Esophagus muscularis mucosa (tissue), 4 donors: ENCODE measurements at regions not wholly inside any gene's neighbourhood (a gene's known extent, or its start where the extent isn't known, plus 50 kb on each side); places are given as distances from the start of the nearest gene placed in this dataset.

ENCODE experiments used
- DNase-seq: peaks from one replicate; pipeline ENCODE4 v3.0.0-alpha.2; 2017; ENCODE audit errors: extremely low spot score
- H3K27ac ChIP-seq, 4 donors: fragments of 200-600 bp; sonication (generic); replicated peaks in 1 of 4; 1 replicate in 3 of 4; 2 replicates in 1 of 4; pipeline ENCODE4 v1.5.1; 2016 to 2019; ENCODE audit warnings: mild to moderate bottlenecking in 1 of 4
- H3K27me3 ChIP-seq, 4 donors: fragments of 200-600 bp; sonication (generic); one replicate each; pipeline versions ENCODE4 v1.5.1 to v1.6.0; 2016 to 2019
- H3K36me3 ChIP-seq, 4 donors: fragments of 200-600 bp; sonication (generic); one replicate each; pipeline ENCODE4 v1.5.1; 2016 to 2019
- H3K4me1 ChIP-seq, 4 donors: fragments of 200-600 bp; sonication (generic); one replicate each; pipeline ENCODE4 v1.5.1; 2016 to 2019
- H3K4me3 ChIP-seq, 4 donors: fragments of 200-600 bp; sonication (generic); 1 replicate in 2 of 4; 2 replicates in 2 of 4; pipeline ENCODE4 v1.5.1; 2016 to 2019; ENCODE audit warnings: mild to moderate bottlenecking in 4 of 4, moderate library complexity in 1 of 4
- H3K9me3 ChIP-seq, 4 donors: fragments of 200-600 bp; sonication (generic); 1 replicate in 3 of 4; 2 replicates in 1 of 4; pipeline ENCODE4 v1.5.1; 2016 to 2019
- CTCF ChIP-seq, 3 experiments: fragments of 200-600 bp in 2 of 3; fragments of 450-650 bp in 1 of 3; sonication (generic) in 2 of 3; IDR thresholded peaks; one replicate each; pipeline ENCODE4 v1.5.1; 2017 to 2019; ENCODE audit warnings: antibody characterized with exemption in 3 of 3, mild to moderate bottlenecking in 2 of 3, moderate library complexity in 1 of 3
- EP300 ChIP-seq: sonication (generic); formaldehyde crosslinking; IDR thresholded peaks from one replicate; pipeline ENCODE4 v1.6.1; 2017; ENCODE audit warnings: antibody characterized with exemption
- POLR2A ChIP-seq: fragments of 450-650 bp; IDR thresholded peaks from one replicate; pipeline ENCODE4 v1.6.1; 2017; ENCODE audit warnings: antibody characterized with exemption, moderate library complexity, mild to moderate bottlenecking, low read depth
- POLR2AphosphoS5 ChIP-seq, 2 donors: sonication (generic); formaldehyde crosslinking; IDR thresholded peaks; one replicate each; pipeline ENCODE4 v1.6.1; 2017; ENCODE audit warnings: antibody characterized with exemption in 2 of 2
- WGBS: methylation state at CpG from one replicate; pipeline ENCODE4 v1.1.5; 2018; 5-methylcytosine and 5-hydroxymethylcytosine counted together
- intact Hi-C: fragments of 100-400 bp; cut with DNase I; formaldehyde crosslinking; loops from one replicate; pipeline ENCODE4 v1.15.1; 2023

- 84% methylated on average over 3 of the region's 3 CpGs for WGBS
These were observed 131.5 kb downstream of the C12orf50 start for GRCh38 chr12:87897662-87898061.

GRCh38 chr12:87883806-87884205, 145.4 kb downstream of the C12orf50 start:
- H3K27me3 ChIP-seq, result no peaks in the 10 kb centered on the region
- H3K27ac ChIP-seq, result no peak overlapping the region
- 20% methylated on average over 3 of the region's 3 CpGs for WGBS
- H3K9me3 ChIP-seq, result no peaks in the 10 kb centered on the region
- no peak for DNase-seq
- no peaks in the 10 kb centered on the region for H3K4me1 ChIP-seq
- intact Hi-C loops, result no loop called here
- TF ChIP-seq POLR2A, result no peak
- TF ChIP-seq CTCF (IDR thresholded peaks at IDR 0.05), result no peak
- TF ChIP-seq POLR2AphosphoS5 (IDR thresholded peaks at IDR 0.05), result no peak
- no peak for TF ChIP-seq EP300
- H3K36me3 ChIP-seq, result no peaks in the 10 kb centered on the region
- H3K4me3 ChIP-seq, result no peak overlapping the region

More at GRCh38 chr12:87897662-87898061, 131.5 kb downstream of the C12orf50 start:
- TF ChIP-seq CTCF (IDR thresholded peaks at IDR 0.05), result no peak
- no peaks in the 10 kb centered on the region for H3K27me3 ChIP-seq
- intact Hi-C loops, result no loop called here
- no peaks in the 10 kb centered on the region for H3K36me3 ChIP-seq
- no peak overlapping the region for H3K4me3 ChIP-seq
- no peaks in the 10 kb centered on the region for H3K9me3 ChIP-seq
- no peak for DNase-seq
- H3K4me1 ChIP-seq, result no peaks in the 10 kb centered on the region
- no peak overlapping the region for H3K27ac ChIP-seq

DNA sequence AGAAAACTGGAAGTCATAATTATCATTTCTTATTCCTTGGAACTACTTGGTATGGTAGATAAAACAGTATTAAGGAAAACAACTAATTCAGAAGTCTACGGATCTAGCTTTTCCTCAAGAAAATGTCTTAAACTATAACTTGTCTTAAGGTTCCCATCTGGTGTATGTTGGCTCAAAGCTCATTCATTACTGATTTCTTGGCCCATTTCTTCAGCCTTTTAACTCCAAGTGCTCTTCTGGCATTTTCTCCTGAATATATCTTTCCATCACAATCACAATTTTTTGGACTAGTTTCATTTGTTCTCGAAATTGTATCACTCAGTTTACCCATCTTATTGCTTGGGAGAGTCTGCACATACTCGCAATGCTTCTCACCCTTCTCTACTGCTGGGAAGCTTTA, 150.1 kb downstream of the C12orf50 start:
- Histone ChIP-seq H3K36me3 (no peaks in the 10 kb centered on the region), H3K4me1 (no peaks in the 10 kb centered on the region), H3K27ac (no peak overlapping the region), H3K27me3 (no peaks in the 10 kb centered on the region), H3K9me3 (no peaks in the 10 kb centered on the region), H3K4me3 (no peak overlapping the region)
- WGBS, result 53% methylated on average over 3 of the region's 3 CpGs
- TF ChIP-seq EP300 (no peak), CTCF (IDR thresholded peaks at IDR 0.05) (no peak), POLR2AphosphoS5 (IDR thresholded peaks at IDR 0.05) (no peak), POLR2A (no peak)
- DNase-seq, result no peak
- intact Hi-C loops, result no loop called here

DNA sequence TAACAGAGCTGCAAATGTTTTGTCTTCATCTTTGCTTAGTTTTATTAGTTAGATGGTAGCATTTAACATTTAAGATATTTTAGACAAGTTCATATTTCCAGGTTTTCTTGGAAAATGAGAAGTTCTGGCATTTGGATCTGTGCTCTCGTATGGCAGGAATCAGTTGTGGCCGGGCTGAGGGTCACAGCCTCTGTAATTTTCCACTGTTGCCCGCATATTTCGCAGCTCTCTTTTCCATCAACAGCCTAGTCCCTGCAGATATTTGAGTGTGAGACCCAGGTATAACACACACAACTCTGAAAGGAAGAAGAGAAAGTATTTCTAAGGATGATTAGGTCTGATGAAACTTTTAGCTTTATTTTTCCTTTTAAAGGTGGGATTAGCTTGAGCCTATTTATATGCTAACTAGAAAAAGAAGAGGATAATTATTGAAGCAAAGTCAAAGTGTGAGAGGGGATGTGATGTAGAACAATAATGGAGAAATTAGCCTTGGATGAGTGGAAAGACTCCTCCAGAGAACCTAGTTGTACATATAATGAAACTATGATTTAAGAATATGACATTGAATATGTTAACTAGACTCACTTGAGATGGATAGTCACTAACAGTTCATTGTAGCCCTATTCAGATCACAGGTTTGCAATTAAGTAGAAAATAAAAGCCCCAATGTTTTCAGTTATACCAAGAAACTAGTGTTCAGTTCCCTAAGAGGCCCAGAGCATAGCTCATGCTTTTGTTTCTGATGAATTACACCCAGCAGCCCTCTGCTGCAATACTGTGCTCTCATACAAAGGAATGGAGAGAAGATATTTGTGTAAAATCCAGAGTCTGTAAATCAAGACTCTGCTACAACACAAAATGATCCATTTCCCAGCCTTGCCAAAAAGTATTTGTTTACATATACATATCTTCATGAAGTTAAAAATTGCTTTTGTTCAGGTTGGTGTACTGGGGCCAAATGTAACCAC, 158.4 kb downstream of the C12orf50 start:
- intact Hi-C loops, result no loop called here
- Histone ChIP-seq H3K4me3 (no peak overlapping the region), H3K36me3 (no peaks in the 10 kb centered on the region), H3K9me3 (no peaks in the 10 kb centered on the region), H3K27ac (no peak overlapping the region), H3K27me3 (no peaks in the 10 kb centered on the region), H3K4me1 (no peaks in the 10 kb centered on the region)
- no peak for DNase-seq
- TF ChIP-seq CTCF (IDR thresholded peaks at IDR 0.05) (no peak), POLR2A (no peak), POLR2AphosphoS5 (IDR thresholded peaks at IDR 0.05) (no peak), EP300 (no peak)
- 83% methylated on average over 4 of the region's 4 CpGs for WGBS

DNA sequence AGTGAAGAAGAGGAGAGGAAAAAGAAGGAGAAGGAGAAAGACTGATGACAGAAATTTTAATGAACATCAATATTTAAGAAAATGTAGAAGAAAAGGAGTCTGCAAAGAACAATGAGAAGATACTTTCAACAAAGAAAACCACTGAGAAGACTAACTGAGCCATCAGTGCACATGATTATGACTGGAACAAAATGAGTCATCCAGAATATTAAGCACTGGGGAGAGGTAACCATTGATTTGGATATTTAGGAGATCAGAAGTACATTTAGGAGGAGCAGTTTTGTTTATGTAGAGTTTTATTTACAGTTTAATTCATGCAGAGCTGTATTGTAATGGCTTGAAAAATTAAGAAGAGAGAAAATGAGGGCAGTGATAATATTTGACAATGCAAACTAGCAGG, 159.1 kb downstream of the C12orf50 start:
- no peak overlapping the region for H3K27ac ChIP-seq
- H3K4me1 ChIP-seq, result no peaks in the 10 kb centered on the region
- no peaks in the 10 kb centered on the region for H3K9me3 ChIP-seq
- intact Hi-C loops, result no loop called here
- TF ChIP-seq EP300 (no peak), POLR2A (no peak), CTCF (IDR thresholded peaks at IDR 0.05) (no peak), POLR2AphosphoS5 (IDR thresholded peaks at IDR 0.05) (no peak)
- no peak overlapping the region for H3K4me3 ChIP-seq
- no peak for DNase-seq
- H3K36me3 ChIP-seq, result no peaks in the 10 kb centered on the region
- H3K27me3 ChIP-seq, result no peaks in the 10 kb centered on the region
